AML-193 (cell line): ENCODE measurements at regions not wholly inside any gene's neighbourhood (a gene's known extent, or its start where the extent isn't known, plus 50 kb on each side); places are given as distances from the start of the nearest gene placed in this dataset.

ENCODE experiments used
- DNase-seq, 2 experiments: peaks; one replicate each; lab custom pipeline; 2025; lab: John Stamatoyannopoulos, UW

GRCh38 chr1:81432654-81433109 is 368.1 kb upstream of the ADGRL2 start:
- DNase-seq = no peak

- DNase-seq = no peak
Measured at GRCh38 chr1:81432059-81432458, 368.7 kb upstream of the ADGRL2 start.

- no peak for DNase-seq
Measured at GRCh38 chr1:81431624-81432000, 369.1 kb upstream of the ADGRL2 start.

DNA sequence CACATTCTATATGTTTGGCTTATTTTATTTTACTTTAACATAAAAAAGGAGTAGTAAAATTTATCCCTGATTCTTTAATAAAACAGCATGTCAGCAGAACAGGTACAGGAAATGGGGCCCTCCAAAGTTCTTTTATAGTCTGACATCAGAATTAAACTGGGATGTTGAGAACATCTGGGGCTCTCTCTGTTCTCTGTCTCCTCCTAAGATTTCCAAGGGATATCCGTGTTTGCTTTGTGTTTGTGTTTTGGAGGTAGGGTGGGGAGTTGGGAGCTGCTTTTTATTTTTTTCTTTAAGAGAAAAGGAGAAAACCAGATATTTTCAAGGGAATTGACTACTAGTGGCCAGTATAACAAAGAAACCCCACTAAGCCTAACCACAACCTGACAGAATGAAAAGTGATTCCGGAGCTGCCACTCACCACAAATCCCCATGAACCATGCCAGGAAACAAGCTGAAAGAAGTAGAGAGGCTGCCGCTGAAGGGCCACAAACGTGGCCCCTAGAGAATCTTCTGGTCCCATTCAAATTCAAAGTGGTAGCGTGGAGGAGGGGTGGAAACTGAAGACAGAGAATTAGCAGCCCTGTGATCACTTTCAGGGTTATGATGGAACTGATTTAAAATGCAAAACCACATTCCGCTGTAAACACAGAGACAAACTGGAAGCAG is 369.6 kb upstream of the ADGRL2 start:
- DNase-seq = no peak

GRCh38 chr1:81430236-81430938 is 370.3 kb upstream of the ADGRL2 start:
- no peak for DNase-seq

GRCh38 chr1:81428998-81429397 is 371.7 kb upstream of the ADGRL2 start:
- DNase-seq = no peak

GRCh38 chr1:81424816-81425215 is 375.9 kb upstream of the ADGRL2 start:
- no peak for DNase-seq

DNA sequence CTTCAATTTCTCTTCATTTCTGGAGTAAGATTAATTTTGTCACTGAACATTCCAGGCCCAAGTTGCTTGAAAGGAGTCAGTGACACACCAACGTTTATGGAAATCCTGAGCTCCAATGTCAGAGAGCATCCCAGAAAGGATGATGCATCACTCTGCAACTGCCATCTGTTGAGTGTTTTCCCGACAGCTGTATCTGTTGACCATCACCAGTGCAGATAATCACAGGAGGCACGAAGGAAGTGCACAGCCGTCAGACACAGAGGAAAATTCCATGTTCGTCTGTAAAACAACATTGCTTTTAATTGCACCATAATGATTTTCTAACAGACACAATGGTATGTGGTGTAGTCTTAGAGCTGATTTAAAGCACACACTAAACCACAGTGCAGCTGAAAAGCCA is 376.7 kb upstream of the ADGRL2 start:
- no peak for DNase-seq

GRCh38 chr1:81420760-81421159 is 380.0 kb upstream of the ADGRL2 start:
- no peak for DNase-seq

DNA sequence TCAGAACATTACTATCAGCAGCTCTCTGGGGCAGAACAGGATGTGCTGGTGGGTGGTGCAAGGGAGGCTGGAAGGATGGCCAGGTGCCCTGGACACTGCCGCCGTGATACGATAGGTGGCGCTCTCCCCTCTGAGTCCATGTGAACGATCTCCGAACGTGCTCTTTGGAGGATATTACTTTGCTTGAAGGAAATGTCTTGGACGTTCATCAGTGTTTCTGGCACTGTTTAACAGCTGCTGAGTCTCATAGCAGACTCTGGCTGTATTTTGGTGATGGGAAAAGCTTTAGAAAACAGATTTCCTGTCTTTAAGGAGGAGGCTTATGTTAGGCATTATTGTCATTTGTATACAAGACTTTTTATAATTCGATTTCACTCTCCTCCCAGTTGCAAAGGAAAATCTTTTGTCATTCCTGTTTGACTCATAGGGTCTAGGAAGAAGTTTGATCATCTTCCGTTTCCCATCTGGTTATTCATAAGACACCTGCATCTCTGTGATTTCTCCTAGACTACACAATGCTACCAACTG is 386.2 kb upstream of the ADGRL2 start:
- no peak for DNase-seq

DNA sequence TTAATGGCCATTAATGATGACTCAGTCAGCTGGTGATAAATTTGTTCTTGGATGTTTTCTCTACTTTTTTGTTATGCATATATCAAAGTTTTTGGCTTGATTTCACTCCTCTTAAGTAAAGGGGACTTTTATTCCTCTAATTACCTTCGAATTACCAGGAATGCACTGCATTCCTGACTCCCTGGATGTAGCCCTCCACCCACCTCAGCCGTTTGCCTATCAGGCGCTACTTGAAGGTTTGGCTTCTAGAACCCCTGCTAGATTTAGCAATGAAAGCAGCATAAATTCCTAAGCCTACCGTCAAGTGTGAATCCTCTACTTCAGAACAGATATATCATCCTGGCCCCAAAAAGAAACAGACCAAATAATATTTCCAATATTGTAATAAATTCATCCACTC is 387.8 kb upstream of the ADGRL2 start:
- DNase-seq = no peak

DNA sequence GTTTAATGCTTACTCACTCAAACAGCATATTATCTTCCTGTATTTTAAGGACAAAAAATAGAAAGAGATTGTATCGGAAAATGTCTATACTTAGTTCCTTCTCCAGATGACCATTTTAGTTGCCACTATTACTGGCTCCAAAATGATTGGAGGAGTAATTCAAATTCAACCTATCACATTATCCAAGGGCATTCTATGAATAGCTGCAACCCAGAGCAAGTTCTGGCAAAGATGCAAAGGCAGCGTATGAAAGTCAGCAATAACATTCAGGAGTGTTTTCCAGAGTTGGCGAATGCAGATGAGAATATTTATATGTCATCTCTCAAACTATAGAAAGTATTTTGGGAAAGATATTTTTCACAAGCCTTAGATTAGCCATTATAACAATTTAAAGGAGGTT is 389.8 kb upstream of the ADGRL2 start:
- DNase-seq = no peak

DNA sequence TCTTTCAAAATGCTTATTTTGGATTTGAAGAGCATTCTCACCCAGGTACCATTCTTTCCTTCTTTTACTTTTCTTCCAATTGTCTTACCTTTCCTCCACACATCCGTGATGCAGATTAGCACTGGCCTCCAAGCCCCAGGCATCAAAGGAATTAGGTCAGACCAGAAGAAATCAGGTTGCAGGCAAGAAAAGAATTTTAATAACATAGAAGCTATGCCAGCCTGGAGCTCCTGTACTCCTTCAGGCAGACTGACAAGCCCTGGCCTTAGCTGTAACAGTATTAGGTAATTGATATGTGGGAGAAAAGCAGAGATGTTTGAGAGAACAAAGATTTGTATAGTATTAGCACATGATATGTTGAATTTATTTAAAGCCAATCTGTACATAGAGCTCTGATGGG is 390.4 kb upstream of the ADGRL2 start:
- DNase-seq = no peak

DNA sequence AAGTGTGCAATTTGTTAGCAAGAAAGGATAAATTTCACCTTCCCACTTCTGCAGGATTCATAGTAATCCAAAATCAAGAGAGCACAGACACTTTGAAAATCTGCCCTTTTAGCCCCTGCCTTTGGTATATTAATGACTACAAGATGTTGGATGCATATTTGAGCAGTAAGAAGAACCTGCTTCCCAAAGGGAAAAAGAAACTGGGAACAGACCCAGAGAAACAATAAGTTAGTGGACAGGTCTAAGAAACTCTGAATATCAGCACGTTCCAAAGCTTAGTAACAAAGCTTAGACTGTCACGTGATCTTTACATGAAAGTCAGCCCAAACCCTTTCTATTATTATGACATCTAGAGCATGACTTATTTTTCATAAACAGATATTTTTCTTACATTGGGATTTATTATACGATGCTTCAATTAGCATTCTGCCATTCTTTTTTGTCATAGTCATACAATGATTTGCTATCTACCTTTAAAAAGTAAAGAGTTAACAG is 390.9 kb upstream of the ADGRL2 start:
- DNase-seq = no peak

GRCh38 chr1:81409262-81409661 is 391.5 kb upstream of the ADGRL2 start:
- no peak for DNase-seq

- no peak for DNase-seq
Measured at GRCh38 chr1:81408419-81408818, 392.3 kb upstream of the ADGRL2 start.

DNA sequence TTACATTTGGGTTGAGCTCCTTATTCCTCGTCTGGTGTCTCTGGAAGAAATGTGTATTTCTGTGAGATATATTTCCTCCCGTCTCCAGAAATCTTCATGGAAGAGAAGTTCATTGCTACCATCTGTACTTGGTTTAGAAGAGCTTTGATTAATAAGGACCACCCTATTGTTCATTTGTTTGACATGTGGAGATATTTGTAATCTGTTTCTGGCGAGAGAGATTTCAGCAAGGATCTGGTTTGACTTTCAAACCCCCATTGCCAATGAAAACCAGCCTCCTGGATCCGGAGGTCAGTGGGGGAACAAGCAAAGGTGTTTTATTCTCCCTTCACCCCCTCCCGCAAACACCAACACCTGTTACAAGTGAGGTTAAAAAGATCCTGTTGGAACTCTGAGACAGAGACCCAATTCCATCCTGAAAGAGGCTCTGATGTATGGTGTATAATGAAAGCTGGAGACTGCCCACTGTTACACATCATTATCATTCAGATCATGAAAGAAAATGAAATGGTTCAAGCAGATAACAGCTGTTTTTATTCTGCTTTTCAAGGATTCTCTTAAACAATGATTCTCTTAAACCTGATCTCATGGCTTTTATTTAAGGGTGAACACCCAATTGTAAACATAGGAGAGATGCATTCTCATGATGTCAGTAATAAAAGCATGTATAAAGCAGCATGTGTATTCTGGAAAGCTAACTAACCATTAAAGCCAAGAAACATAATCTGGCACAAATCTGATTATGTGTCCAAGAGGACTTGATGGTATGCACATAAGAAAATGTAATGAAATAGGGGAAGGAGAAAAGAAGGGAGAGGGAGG is 393.5 kb upstream of the ADGRL2 start:
- DNase-seq = no peak

- no peak for DNase-seq
Measured at GRCh38 chr1:81406292-81406999, 394.3 kb upstream of the ADGRL2 start.

DNA sequence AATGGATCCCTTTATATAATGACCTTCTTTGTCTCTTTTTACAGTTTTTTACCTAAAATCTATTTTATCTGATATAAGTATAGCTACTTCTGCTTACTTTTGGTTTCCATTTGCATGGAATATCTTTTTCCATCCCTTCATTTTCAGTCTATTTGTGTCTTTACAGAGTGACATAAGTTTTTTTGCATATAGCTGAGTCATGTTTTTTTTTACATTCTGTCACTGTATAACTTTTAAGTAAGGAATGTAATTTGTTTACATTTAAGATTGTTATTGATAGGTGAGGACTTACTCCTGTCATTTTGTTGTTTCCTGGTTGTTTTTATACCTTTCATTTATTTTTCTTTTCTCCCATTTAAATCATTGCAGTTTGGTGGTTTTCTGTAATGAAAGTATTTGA is 402.7 kb upstream of the ADGRL2 start:
- DNase-seq = no peak

DNA sequence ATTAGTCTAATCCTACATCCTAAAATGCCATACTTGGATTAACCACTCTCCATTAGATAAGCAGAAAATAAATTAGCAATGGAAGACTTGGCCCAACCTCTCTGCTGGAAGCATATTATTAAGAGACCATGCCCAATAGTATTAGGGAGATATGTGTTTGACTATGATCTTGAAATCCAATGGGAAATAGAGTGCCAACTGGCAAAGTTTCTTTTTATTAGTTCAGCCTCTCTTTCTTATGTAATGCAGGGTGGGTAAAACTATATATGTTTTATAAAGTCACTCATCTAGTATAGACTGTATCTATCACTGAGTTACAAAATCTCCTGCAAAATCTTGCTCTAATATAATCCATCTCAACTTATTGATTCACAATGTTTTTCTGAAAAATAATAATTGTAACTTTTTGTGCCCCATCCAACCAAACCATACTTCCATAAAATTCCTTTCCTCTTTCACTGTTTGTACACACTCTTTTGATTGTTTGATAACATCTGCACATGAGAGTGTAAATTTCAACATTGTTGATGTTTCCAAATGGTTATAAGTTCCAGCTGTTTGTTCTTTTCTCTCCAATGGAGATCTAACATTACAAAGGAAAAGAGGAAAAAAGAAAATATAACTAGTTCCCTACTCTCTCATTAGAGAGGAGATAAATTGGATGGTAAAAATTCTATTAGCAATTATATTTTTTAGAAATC is 408.1 kb upstream of the ADGRL2 start:
- no peak for DNase-seq

GRCh38 chr1:81391125-81391828 is 409.5 kb upstream of the ADGRL2 start:
- DNase-seq = no peak
